ENCODE measurements at regions not wholly inside any gene's neighbourhood (a gene's known extent, or its start where the extent isn't known, plus 50 kb on each side); places are given as distances from the start of the nearest gene placed in this dataset.
"Not testable (repeated sequence)": the region's sequence is repeated elsewhere in the genome, so short reads cannot be mapped to it uniquely, and the experiment has no call there.

GRCh38 chr6:11402581-11402980, 135.0 kb upstream of the TMEM170B start:
- not testable (repeated sequence) for TF ChIP-seq CTCF (IDR thresholded peaks at IDR 0.05; ENCODE audit: low read depth, low read length, poor library complexity, severe bottlenecking); EZH2phosphoT487 (IDR thresholded peaks at IDR 0.05; ENCODE audit: borderline replicate concordance, low read length)
